CD4-positive, alpha-beta T cell (primary cell): ENCODE measurements at regions not wholly inside any gene's neighbourhood (a gene's known extent, or its start where the extent isn't known, plus 50 kb on each side); places are given as distances from the start of the nearest gene placed in this dataset.

Experiments
- ATAC-seq: fragments of 200-7000 bp; cut with Tn5 transposase; one replicate; pipeline ENCODE4 v1.10.0; 2022; ENCODE audit warnings: mild to moderate bottlenecking; ENCODE audit not compliant: poor library complexity
- CTCF ChIA-PET: fragments of 350-600 bp; sonication (Branson Sonifier 250); formaldehyde crosslinking; loops from one replicate; lab custom pipeline; 2021; ENCODE audit warnings: antibody characterized with exemption, inconsistent platforms; lab: Charles Lee
- POLR2A ChIA-PET: fragments of 350-600 bp; sonication (Branson Sonifier 250); formaldehyde crosslinking; loops from one replicate; lab custom pipeline; 2021; ENCODE audit warnings: antibody characterized with exemption, inconsistent platforms; lab: Charles Lee
- DNase-seq, 14 experiments: peaks; one replicate each; pipeline ENCODE4 v3.0.0-alpha.2; 2013 to 2020; ENCODE audit warnings: mixed read lengths in 2 of 14
- H3K27ac ChIP-seq, 2 donors: one replicate each; pipeline versions ENCODE4 v1.5.1 to v1.7.0; 2013; ENCODE audit warnings: low read length in 2 of 2, low read depth in 1 of 2, mild to moderate bottlenecking in 1 of 2
- H3K27me3 ChIP-seq, 2 experiments: 1 replicate in 1 of 2; 2 replicates in 1 of 2; pipeline versions ENCODE4 v1.6.1 to v1.7.0; 2013; ENCODE audit warnings: low read length in 2 of 2, control low read depth in 1 of 2, mild to moderate bottlenecking in 1 of 2, moderate library complexity in 1 of 2; ENCODE audit not compliant: insufficient read depth in 2 of 2, control insufficient read depth in 1 of 2
- H3K36me3 ChIP-seq: one replicate; pipeline ENCODE4 v1.6.1; 2013; ENCODE audit warnings: low read length, control low read depth; ENCODE audit not compliant: insufficient read depth
- H3K4me1 ChIP-seq: one replicate; pipeline ENCODE4 v1.6.1; 2013; ENCODE audit warnings: low read length, control low read depth; ENCODE audit not compliant: insufficient read depth
- H3K4me3 ChIP-seq: one replicate; pipeline ENCODE4 v1.5.1; 2013; ENCODE audit warnings: mild to moderate bottlenecking, low read length, moderate library complexity
- H3K9me3 ChIP-seq, 2 experiments: 1 replicate in 1 of 2; 2 replicates in 1 of 2; pipeline versions ENCODE4 v1.6.1 to v1.7.0; 2013; ENCODE audit warnings: low read length in 2 of 2, mild to moderate bottlenecking in 2 of 2, control low read depth in 1 of 2, moderate library complexity in 1 of 2; ENCODE audit not compliant: control insufficient read depth in 1 of 2, insufficient read depth in 1 of 2
- H3K27ac Mint-ChIP-seq: one replicate; pipeline ENCODE4 v1.8.0; 2020; ENCODE audit warnings: mixed read lengths
- H3K27me3 Mint-ChIP-seq: one replicate; pipeline ENCODE4 v1.8.0; 2021; ENCODE audit warnings: mixed read lengths
- H3K36me3 Mint-ChIP-seq: one replicate; pipeline ENCODE4 v1.8.0; 2021; ENCODE audit warnings: low read depth, mixed read lengths
- H3K4me1 Mint-ChIP-seq: one replicate; pipeline ENCODE4 v1.8.0; 2021; ENCODE audit warnings: low read depth, mixed read lengths
- H3K4me3 Mint-ChIP-seq: one replicate; pipeline ENCODE4 v1.8.0; 2020; ENCODE audit warnings: mild to moderate bottlenecking, mixed read lengths
- H3K9me3 Mint-ChIP-seq: one replicate; pipeline ENCODE4 v1.8.0; 2020; ENCODE audit warnings: mixed read lengths
- intact Hi-C, 2 experiments: fragments of 100-400 bp; cut with DNase I in 1 of 2; cut with micrococcal nuclease in 1 of 2; formaldehyde crosslinking; loops; one replicate each; pipeline versions ENCODE4 v1.15.1 to v1.9.0; 2023 to 2025; cut with DNase I, micrococcal nuclease
- TF ChIP-seq, protein P1 (sequence below): fragments of 200-600 bp; IDR thresholded peaks from one replicate; pipeline ENCODE4 v1.8.0; 2022; ENCODE audit warnings: antibody characterized with exemption, mild to moderate bottlenecking

DNA sequence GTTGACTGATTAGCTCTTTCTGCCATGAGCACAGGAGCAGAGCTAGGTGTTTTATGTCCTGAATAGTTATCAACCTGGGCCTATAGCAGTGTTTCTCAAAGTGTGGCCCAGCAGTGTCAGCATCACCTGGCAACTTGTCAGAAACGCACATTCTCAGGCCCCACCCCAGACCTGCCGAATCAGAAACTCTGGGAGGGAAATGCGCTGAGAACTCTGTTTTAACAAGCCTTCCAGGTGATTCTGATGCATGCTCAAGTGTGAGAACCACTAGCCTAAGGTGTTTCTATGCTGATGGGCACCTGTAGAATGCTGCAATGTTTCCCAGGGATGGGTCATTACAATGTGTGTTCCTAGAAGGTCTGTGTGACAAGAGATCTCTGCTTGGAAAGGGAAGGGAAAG, 257.5 kb downstream of the MID1IP1 start:
- Mint-ChIP-seq H3K4me1 (no peaks in the 10 kb centered on the region), H3K36me3 (no peaks in the 10 kb centered on the region), H3K27ac (no peak overlapping the region), H3K27me3 (no peaks in the 10 kb centered on the region), H3K4me3 (no peak overlapping the region), H3K9me3 (no peaks in the 10 kb centered on the region)
- ChIA-PET CTCF (no interaction called here), POLR2A (no interaction called here)
- no peak for DNase-seq
- Histone ChIP-seq H3K36me3 (no peaks in the 10 kb centered on the region), H3K4me3 (no peak overlapping the region), H3K4me1 (no peaks in the 10 kb centered on the region), H3K27ac (no peak overlapping the region), H3K9me3 (no peaks in the 10 kb centered on the region), H3K27me3 (no peaks in the 10 kb centered on the region)
- TF ChIP-seq, protein P1, sequence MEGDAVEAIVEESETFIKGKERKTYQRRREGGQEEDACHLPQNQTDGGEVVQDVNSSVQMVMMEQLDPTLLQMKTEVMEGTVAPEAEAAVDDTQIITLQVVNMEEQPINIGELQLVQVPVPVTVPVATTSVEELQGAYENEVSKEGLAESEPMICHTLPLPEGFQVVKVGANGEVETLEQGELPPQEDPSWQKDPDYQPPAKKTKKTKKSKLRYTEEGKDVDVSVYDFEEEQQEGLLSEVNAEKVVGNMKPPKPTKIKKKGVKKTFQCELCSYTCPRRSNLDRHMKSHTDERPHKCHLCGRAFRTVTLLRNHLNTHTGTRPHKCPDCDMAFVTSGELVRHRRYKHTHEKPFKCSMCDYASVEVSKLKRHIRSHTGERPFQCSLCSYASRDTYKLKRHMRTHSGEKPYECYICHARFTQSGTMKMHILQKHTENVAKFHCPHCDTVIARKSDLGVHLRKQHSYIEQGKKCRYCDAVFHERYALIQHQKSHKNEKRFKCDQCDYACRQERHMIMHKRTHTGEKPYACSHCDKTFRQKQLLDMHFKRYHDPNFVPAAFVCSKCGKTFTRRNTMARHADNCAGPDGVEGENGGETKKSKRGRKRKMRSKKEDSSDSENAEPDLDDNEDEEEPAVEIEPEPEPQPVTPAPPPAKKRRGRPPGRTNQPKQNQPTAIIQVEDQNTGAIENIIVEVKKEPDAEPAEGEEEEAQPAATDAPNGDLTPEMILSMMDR, result no peak
- intact Hi-C loops, result no loop called here
- no peak for ATAC-seq

- Mint-ChIP-seq H3K4me3 (no peak overlapping the region), H3K27ac (no peak overlapping the region), H3K9me3 (no peaks in the 10 kb centered on the region), H3K4me1 (no peaks in the 10 kb centered on the region), H3K36me3 (no peaks in the 10 kb centered on the region), H3K27me3 (no peaks in the 10 kb centered on the region)
- Histone ChIP-seq H3K9me3 (no peaks in the 10 kb centered on the region), H3K36me3 (no peaks in the 10 kb centered on the region), H3K4me1 (no peaks in the 10 kb centered on the region), H3K4me3 (no peak overlapping the region), H3K27ac (no peak overlapping the region), H3K27me3 (no peaks in the 10 kb centered on the region)
- POLR2A ChIA-PET, result no interaction called here
- no peak for ATAC-seq
- CTCF ChIA-PET, result no interaction called here
- DNase-seq, result no peak
- intact Hi-C loops, result no loop called here
- TF ChIP-seq, protein P1, result no peak
Measured at GRCh38 chrX:39059866-39060265, 258.6 kb downstream of the MID1IP1 start.

DNA sequence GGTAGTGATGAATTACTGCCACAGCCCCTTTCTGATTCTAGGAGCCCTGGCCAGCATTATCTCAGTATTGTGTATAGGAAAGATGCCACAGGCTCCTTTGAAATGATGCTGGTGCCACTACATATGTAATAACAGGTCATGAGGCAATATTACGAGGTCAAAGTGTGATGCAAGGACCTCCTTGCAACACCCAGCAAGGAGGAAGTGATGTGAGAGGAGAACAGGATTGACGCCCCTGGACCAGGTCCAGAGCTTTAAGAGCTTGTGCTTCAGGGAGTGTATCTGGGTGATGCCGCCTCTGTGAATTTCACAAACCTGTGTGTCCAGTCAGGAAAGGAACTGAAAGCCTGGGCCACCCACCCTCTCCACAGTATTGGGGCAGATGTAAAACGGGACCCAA, 261.8 kb downstream of the MID1IP1 start:
- Mint-ChIP-seq H3K4me3 (no peak overlapping the region), H3K27ac (no peak overlapping the region), H3K9me3 (no peaks in the 10 kb centered on the region), H3K27me3 (no peaks in the 10 kb centered on the region), H3K36me3 (no peaks in the 10 kb centered on the region), H3K4me1 (no peaks in the 10 kb centered on the region)
- no peaks in the 10 kb centered on the region for H3K27me3 ChIP-seq
- H3K4me1 ChIP-seq, result no peaks in the 10 kb centered on the region
- peak in 3 of 14 experiments; percentile 2 to 51 (median 47) for DNase-seq
- intact Hi-C loops, result no loop called here
- no peaks in the 10 kb centered on the region for H3K36me3 ChIP-seq
- no peak overlapping the region for H3K27ac ChIP-seq
- H3K4me3 ChIP-seq, result no peak overlapping the region
- ATAC-seq, result no peak
- POLR2A ChIA-PET, result no interaction called here
- no peaks in the 10 kb centered on the region for H3K9me3 ChIP-seq
- CTCF ChIA-PET, result no interaction called here
- TF ChIP-seq, protein P1, result no peak
